ENCODE measurements at regions not wholly inside any gene's neighbourhood (a gene's known extent, or its start where the extent isn't known, plus 50 kb on each side); places are given as distances from the start of the nearest gene placed in this dataset.

GRCh38 chr6:90934081-90934480, 347.2 kb upstream of the MAP3K7 start:
- Mint-ChIP-seq H3K27ac (no peak overlapping the region), H3K4me1 (peaks cover 32% of the 10 kb centered on the region in 2 experiments), H3K4me3 (no peak overlapping the region), H3K36me3 (ENCODE audit: insufficient read depth in 1 of 3, low read depth in 3 of 3) (no peaks in the 10 kb centered on the region), H3K9me3 (no peaks in the 10 kb centered on the region), H3K27me3 (ENCODE audit: low read depth) (no peaks in the 10 kb centered on the region)
- H3K4me2 ChIP-seq (ENCODE audit: insufficient read depth, insufficient read length, low read length) = no peak overlapping the region
- no peak overlapping the region for H2AFZ ChIP-seq (ENCODE audit: low read length)
- no peak overlapping the region for H2AK5ac ChIP-seq (ENCODE audit: insufficient read length, low read length)
- H3K14ac ChIP-seq (ENCODE audit: insufficient read depth, low read length) = no peak overlapping the region
- H3K79me1 ChIP-seq (ENCODE audit: insufficient read depth, low read depth, low read length, poor library complexity, severe bottlenecking) = no peaks in the 10 kb centered on the region
- no peaks in the 10 kb centered on the region for H4K20me1 ChIP-seq (ENCODE audit: control insufficient read depth, insufficient read depth, insufficient read length)
- H3K79me2 ChIP-seq (ENCODE audit: insufficient read depth, low read length) = no peaks in the 10 kb centered on the region
- no peak for DNase-seq
- no peaks in the 10 kb centered on the region for H3K4me1 ChIP-seq (ENCODE audit: insufficient read depth, low read length)
- H3K23me2 ChIP-seq (ENCODE audit: insufficient read length, low read depth, low read length, poor library complexity, severe bottlenecking) = no peaks in the 10 kb centered on the region
- H2BK120ac ChIP-seq (ENCODE audit: low read depth, low read length, poor library complexity, severe bottlenecking) = no peak overlapping the region
- no peak overlapping the region for H4K8ac ChIP-seq (replicated peaks; ENCODE audit: insufficient read length, low read depth, low read length)
- no peak overlapping the region for H3K27ac ChIP-seq (ENCODE audit: insufficient read length, low read depth, low read length)
- H4K91ac ChIP-seq (ENCODE audit: insufficient read length, low read depth, low read length) = no peak overlapping the region
- no peaks in the 10 kb centered on the region for H3K9me3 ChIP-seq (ENCODE audit: control insufficient read depth, low read depth, low read length)
- H2BK5ac ChIP-seq (ENCODE audit: insufficient read length, low read length) = no peak overlapping the region
- no peak overlapping the region for H3K9ac ChIP-seq (ENCODE audit: extremely low read depth, insufficient read length, low read length)
- no peak overlapping the region for H4K5ac ChIP-seq (ENCODE audit: insufficient read length, low read depth, low read length)
- no CpG with 5 or more reads among the region's 5 CpGs for WGBS (ENCODE audit: extremely low coverage, insufficient read length, low lambda C conversion rate)
- no peak overlapping the region for H3K4ac ChIP-seq (ENCODE audit: low read depth, low read length)
- no peak overlapping the region for H2BK12ac ChIP-seq (ENCODE audit: insufficient read length, low read depth, low read length)
- H2BK15ac ChIP-seq (ENCODE audit: low read depth, low read length) = no peak overlapping the region
- no peak overlapping the region for H3K56ac ChIP-seq (ENCODE audit: insufficient read length, low read depth, low read length)
- H3K27me3 ChIP-seq (ENCODE audit: insufficient read depth, low read length) = no peaks in the 10 kb centered on the region
- H2BK20ac ChIP-seq (ENCODE audit: low read depth, low read length, poor library complexity, severe bottlenecking) = no peak overlapping the region
- no peak overlapping the region for H3K18ac ChIP-seq (ENCODE audit: insufficient read length, low read depth, low read length)
- H3K23ac ChIP-seq (ENCODE audit: insufficient read length, low read depth, low read length) = no peak overlapping the region
- TF ChIP-seq CTCF (conservative IDR thresholded peaks at IDR 0.05) = no peak
- H3T11ph ChIP-seq (ENCODE audit: low read length) = no peak overlapping the region

Measured in H9 (cell line).